Adrenal gland (tissue), 5 donors: ENCODE measurements at regions not wholly inside any gene's neighbourhood (a gene's known extent, or its start where the extent isn't known, plus 50 kb on each side); places are given as distances from the start of the nearest gene placed in this dataset.
"Not testable (repeated sequence)": the region's sequence is repeated elsewhere in the genome, so short reads cannot be mapped to it uniquely, and the experiment has no call there.

ENCODE experiments used
- POLR2A ChIP-seq, 2 donors: fragments of 450-650 bp; IDR thresholded peaks; one replicate each; pipeline ENCODE4 v1.6.1; 2017; ENCODE audit warnings: antibody characterized with exemption in 2 of 2, mild to moderate bottlenecking in 2 of 2, moderate library complexity in 1 of 2
- TF ChIP-seq, protein P1 (sequence below), 6 experiments: fragments of 450-650 bp in 4 of 6; fragments of 200-600 bp in 2 of 6; sonication (generic) in 1 of 6; IDR thresholded peaks; 1 replicate in 5 of 6; 2 replicates in 1 of 6; pipeline versions ENCODE4 v1.5.1 to v1.8.0; 2016 to 2021; ENCODE audit warnings: antibody characterized with exemption in 6 of 6, mild to moderate bottlenecking in 2 of 6, moderate library complexity in 1 of 6
- donor health status: DM: no; HTN: no; CAD: no.

DNA sequence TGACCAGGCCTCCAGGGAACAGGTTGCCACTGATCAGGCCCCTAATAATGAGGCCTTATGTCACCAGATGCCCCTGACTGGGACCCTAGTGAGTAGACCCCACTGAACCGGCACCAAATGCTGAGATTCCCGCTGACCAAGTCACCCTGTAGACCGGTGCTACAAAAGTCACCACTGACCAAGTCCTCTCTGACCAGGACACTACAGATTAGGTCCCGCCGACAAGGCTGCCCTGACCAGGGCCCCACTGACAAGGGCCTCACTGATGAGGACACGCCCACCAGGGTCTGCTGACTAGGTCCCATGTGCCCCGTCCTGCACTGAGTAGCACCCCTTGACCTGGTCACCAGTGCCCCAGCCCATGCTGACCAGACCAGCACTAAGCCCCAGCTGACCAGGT, 1159.1 kb upstream of the TPTE start:
- TF ChIP-seq, protein P1, sequence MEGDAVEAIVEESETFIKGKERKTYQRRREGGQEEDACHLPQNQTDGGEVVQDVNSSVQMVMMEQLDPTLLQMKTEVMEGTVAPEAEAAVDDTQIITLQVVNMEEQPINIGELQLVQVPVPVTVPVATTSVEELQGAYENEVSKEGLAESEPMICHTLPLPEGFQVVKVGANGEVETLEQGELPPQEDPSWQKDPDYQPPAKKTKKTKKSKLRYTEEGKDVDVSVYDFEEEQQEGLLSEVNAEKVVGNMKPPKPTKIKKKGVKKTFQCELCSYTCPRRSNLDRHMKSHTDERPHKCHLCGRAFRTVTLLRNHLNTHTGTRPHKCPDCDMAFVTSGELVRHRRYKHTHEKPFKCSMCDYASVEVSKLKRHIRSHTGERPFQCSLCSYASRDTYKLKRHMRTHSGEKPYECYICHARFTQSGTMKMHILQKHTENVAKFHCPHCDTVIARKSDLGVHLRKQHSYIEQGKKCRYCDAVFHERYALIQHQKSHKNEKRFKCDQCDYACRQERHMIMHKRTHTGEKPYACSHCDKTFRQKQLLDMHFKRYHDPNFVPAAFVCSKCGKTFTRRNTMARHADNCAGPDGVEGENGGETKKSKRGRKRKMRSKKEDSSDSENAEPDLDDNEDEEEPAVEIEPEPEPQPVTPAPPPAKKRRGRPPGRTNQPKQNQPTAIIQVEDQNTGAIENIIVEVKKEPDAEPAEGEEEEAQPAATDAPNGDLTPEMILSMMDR (IDR thresholded peaks at IDR 0.05) = not testable (repeated sequence)
- not testable (repeated sequence) for TF ChIP-seq POLR2A (IDR thresholded peaks at IDR 0.05)
